Ovary (tissue), 7 donors: ENCODE measurements at regions not wholly inside any gene's neighbourhood (a gene's known extent, or its start where the extent isn't known, plus 50 kb on each side); places are given as distances from the start of the nearest gene placed in this dataset.

Source experiments
- DNase-seq, 5 donors: peaks; one replicate each; pipeline ENCODE4 v3.0.0-alpha.2; 2019 to 2020
- H3K27ac ChIP-seq, 2 donors: fragments of 200-600 bp; one replicate each; pipeline versions ENCODE4 v1.5.1 to v1.8.0; 2019 to 2022
- H3K27me3 ChIP-seq: fragments of 200-600 bp; one replicate; pipeline ENCODE4 v1.8.0; 2022
- H3K36me3 ChIP-seq: fragments of 200-600 bp; sonication (generic); one replicate; pipeline ENCODE4 v1.5.1; 2019
- H3K4me1 ChIP-seq: one replicate; pipeline ENCODE4 v1.8.1; 2013; ENCODE audit warnings: mild to moderate bottlenecking, moderate library complexity; ENCODE audit not compliant: insufficient read depth
- H3K4me3 ChIP-seq: fragments of 200-600 bp; sonication (generic); one replicate; pipeline ENCODE4 v1.5.1; 2017
- H3K9me3 ChIP-seq, 2 donors: fragments of 200-600 bp in 1 of 2; sonication (generic) in 1 of 2; one replicate each; pipeline versions ENCODE4 v1.5.1 to v1.8.1; 2013 to 2019; ENCODE audit warnings: mild to moderate bottlenecking in 1 of 2, moderate library complexity in 1 of 2
- EP300 ChIP-seq: sonication (generic); formaldehyde crosslinking; IDR thresholded peaks from one replicate; pipeline ENCODE4 v1.6.1; 2017; ENCODE audit warnings: antibody characterized with exemption
- POLR2A ChIP-seq: fragments of 450-650 bp; IDR thresholded peaks from one replicate; pipeline ENCODE4 v1.6.1; 2017; ENCODE audit warnings: antibody characterized with exemption, mild to moderate bottlenecking, moderate library complexity
- WGBS, 3 donors: extraction: QIAGEN DNeasy Blood & Tissue Kit in 1 of 3; methylation state at CpG; one replicate each; pipeline versions ENCODE4 v1.1.5 to v1.1.7; 2013 to 2017; 5-methylcytosine and 5-hydroxymethylcytosine counted together
- intact Hi-C, 4 donors: fragments of 100-400 bp; cut with DNase I; formaldehyde crosslinking; loops; one replicate each; pipeline versions ENCODE4 v1.11.0 to v1.15.1; 2022 to 2023
- TF ChIP-seq, protein P1 (sequence below), 3 donors: fragments of 450-650 bp in 2 of 3; fragments of 200-600 bp in 1 of 3; IDR thresholded peaks; one replicate each; pipeline versions ENCODE4 v1.5.1 to v1.8.0; 2016 to 2022; ENCODE audit warnings: antibody characterized with exemption in 3 of 3, mild to moderate bottlenecking in 1 of 3
- donor health status: DM: no; HTN: no; CAD: no; lungs with moderate emphysema.
- donor health status: DM: no; HTN: no; CAD: no.
- donor health status: Bipolar disorder and iron deficiency.
- donor health status: DM: no; HTN: no; CAD: no.
- donor health status: DM: yes; HTN: yes; CAD: no.

DNA sequence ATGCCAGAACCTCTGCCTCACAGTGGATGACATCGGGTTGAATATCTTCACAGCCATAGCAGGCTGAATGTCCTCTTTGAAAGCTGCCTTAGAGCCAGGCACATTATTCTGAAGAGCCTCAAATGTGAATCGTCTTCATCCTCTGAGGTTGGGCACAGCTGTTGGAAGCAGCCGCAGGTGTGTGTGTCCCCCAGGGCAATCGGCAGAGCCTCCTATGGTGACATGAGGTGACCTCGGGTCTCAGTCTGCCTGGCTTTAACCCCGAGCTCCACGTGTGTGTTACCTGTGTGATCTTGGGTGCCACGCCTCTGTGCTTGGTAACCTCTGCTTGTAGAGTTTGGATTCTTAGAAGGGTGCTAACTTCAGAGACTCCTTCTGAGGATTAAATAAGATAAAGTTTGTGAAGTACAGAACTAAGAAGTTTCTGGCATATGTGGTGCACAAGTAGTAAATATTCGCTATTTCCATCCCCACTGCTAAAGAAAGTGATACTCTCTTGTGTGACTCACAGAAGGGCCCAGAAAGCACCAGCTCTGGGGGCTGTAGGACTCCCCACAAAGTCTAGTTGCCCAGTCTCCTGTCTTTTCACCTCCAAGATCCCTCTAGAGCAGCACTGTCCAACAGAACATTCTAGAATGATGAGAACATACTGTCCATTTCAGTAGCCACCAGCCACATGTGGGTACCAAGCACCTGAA, 500.9 kb downstream of the NPHP4 start:
- Histone ChIP-seq H3K4me3 (no peak overlapping the region), H3K27ac (no peak overlapping the region), H3K4me1 (no peaks in the 10 kb centered on the region), H3K36me3 (no peaks in the 10 kb centered on the region), H3K9me3 (no peaks in the 10 kb centered on the region), H3K27me3 (no peaks in the 10 kb centered on the region)
- intact Hi-C loops, result no loop called here
- 66 to 82% (median 69%) methylated on average over 9 of the region's 9 CpGs for WGBS, 3 donors
- no peak for TF ChIP-seq POLR2A
- no peak for TF ChIP-seq EP300
- TF ChIP-seq, protein P1, sequence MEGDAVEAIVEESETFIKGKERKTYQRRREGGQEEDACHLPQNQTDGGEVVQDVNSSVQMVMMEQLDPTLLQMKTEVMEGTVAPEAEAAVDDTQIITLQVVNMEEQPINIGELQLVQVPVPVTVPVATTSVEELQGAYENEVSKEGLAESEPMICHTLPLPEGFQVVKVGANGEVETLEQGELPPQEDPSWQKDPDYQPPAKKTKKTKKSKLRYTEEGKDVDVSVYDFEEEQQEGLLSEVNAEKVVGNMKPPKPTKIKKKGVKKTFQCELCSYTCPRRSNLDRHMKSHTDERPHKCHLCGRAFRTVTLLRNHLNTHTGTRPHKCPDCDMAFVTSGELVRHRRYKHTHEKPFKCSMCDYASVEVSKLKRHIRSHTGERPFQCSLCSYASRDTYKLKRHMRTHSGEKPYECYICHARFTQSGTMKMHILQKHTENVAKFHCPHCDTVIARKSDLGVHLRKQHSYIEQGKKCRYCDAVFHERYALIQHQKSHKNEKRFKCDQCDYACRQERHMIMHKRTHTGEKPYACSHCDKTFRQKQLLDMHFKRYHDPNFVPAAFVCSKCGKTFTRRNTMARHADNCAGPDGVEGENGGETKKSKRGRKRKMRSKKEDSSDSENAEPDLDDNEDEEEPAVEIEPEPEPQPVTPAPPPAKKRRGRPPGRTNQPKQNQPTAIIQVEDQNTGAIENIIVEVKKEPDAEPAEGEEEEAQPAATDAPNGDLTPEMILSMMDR (IDR thresholded peaks at IDR 0.05), result no peak
- no peak for DNase-seq

DNA sequence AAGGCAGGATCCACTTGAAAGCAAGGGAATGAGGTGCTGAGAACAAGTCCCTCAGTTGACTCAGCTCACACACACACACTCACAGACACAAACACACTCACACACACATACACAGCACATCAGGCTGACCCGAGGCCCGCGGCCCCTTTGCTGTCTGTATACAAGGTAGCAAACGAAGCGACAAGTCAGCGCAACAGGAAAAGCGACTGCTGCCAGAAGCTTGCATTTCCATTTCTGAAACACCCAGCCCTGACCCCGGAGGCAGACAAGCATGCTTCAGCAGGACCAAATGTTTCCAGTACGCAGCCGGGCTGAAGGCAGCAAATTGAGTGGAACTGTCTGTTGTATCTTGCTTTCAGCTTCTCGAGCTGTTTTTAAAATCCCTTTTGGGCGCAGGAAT, 501.6 kb downstream of the NPHP4 start:
- intact Hi-C loops, result no loop called here
- WGBS, 3 donors, result 18 to 37% (median 24%) methylated on average over 12 of the region's 12 CpGs
- no peaks in the 10 kb centered on the region for H3K9me3 ChIP-seq
- TF ChIP-seq, protein P1 (IDR thresholded peaks at IDR 0.05), result no peak
- TF ChIP-seq POLR2A (no peak), EP300 (no peak)
- H3K4me3 ChIP-seq, result no peak overlapping the region
- H3K4me1 ChIP-seq, result no peaks in the 10 kb centered on the region
- no peak for DNase-seq
- no peaks in the 10 kb centered on the region for H3K36me3 ChIP-seq
- no peaks in the 10 kb centered on the region for H3K27me3 ChIP-seq
- H3K27ac ChIP-seq, result no peak overlapping the region

DNA sequence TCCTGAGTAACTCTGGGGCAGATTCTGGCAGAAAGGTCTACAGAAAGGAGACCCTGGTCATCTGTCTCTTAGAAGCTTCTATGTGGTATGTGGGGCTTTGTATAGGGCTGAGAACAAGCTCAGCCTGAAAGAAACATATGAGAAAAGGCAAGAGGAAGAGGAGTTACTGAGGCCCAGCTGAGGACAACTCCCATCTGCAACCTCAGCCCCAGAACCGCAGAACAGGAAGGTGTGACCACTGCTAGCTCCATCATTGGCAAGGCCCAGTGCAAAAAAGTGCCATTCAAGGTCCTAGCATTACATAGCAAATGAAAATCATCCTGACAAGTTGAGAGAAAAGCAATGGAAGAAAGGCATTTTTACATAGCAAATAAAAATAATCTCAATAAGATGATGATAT, 503.8 kb downstream of the NPHP4 start:
- TF ChIP-seq POLR2A, result no peak
- TF ChIP-seq, protein P1 (IDR thresholded peaks at IDR 0.05), result no peak
- no peak for TF ChIP-seq EP300
- Histone ChIP-seq H3K27ac (no peak overlapping the region), H3K4me3 (no peak overlapping the region), H3K36me3 (no peaks in the 10 kb centered on the region), H3K4me1 (no peaks in the 10 kb centered on the region), H3K9me3 (no peaks in the 10 kb centered on the region), H3K27me3 (no peaks in the 10 kb centered on the region)
- 78 to 83% (median 82%) methylated on average over 1 of the region's 1 CpG for WGBS, 3 donors
- intact Hi-C loops, result no loop called here
- no peak for DNase-seq

DNA sequence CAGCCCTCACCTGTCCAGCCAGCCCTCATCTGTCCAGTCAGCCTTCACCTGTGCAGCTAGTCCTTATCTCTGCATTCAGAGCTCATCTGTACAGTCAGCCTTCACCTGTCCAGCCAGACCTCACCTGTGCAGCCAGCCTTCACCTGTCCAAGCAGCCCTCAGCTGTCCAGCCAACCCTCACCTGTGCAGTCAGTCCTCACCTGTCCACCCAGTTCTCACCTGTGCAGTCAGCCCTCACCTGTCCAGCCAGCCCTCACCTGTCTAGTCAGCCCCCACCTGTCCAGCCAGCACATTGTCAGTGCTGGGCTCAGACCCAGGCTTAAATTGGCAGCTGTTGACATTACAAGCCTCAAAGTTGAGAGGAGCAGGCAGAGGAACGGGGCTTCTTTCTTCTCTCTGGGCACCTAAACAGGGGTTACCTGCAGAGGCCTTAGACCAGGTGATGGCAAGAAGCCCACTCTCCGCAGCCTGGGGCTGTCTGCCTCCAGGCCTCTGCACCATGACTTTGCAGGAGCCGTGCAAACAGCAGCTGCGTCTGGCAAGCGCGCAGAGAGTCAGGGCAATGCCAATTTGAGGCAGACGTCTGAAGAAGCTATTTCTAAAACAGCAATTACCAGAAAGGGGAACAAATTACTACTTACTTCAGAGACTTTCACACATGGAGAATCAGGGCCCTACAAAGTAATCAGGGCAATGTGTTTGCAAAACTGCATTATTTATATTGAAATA, 506.1 kb downstream of the NPHP4 start:
- intact Hi-C loops, result no loop called here
- Histone ChIP-seq H3K27ac (no peak overlapping the region), H3K36me3 (no peaks in the 10 kb centered on the region), H3K9me3 (no peaks in the 10 kb centered on the region), H3K27me3 (no peaks in the 10 kb centered on the region), H3K4me1 (no peaks in the 10 kb centered on the region), H3K4me3 (no peak overlapping the region)
- TF ChIP-seq POLR2A, result no peak
- DNase-seq, result no peak
- 76 to 81% (median 78%) methylated on average over 7 of the region's 7 CpGs for WGBS, 3 donors

DNA sequence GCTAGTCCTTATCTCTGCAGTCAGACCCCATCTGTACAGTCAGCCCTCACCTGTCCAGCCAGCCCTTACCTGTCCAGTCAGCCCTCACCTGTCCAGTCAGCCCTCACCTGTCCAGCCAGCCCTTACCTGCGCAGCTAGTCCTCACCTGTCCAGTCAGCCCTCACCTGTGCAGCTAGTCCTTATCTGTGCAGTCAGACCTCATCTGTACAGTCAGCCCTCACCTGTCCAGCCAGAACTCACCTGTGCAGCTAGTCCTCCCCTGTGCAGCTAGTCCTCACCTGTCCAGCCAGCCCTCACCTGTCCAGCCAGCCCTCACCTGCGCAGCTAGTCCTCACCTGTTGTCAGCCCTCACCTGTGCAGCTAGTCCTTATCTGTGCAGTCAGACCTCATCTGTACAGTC, 506.8 kb downstream of the NPHP4 start:
- no peaks in the 10 kb centered on the region for H3K4me1 ChIP-seq
- TF ChIP-seq POLR2A (no peak), EP300 (no peak)
- TF ChIP-seq, protein P1 (IDR thresholded peaks at IDR 0.05), result no peak
- DNase-seq, result no peak
- no peaks in the 10 kb centered on the region for H3K9me3 ChIP-seq
- no peaks in the 10 kb centered on the region for H3K36me3 ChIP-seq
- H3K4me3 ChIP-seq, result no peak overlapping the region
- H3K27ac ChIP-seq, result no peak overlapping the region
- intact Hi-C loops, result no loop called here
- no peaks in the 10 kb centered on the region for H3K27me3 ChIP-seq
- WGBS, 3 donors, result 78 to 94% (median 85%) methylated on average over 2 of the region's 2 CpGs
